H1 (cell line): ENCODE measurements at regions not wholly inside any gene's neighbourhood (a gene's known extent, or its start where the extent isn't known, plus 50 kb on each side); places are given as distances from the start of the nearest gene placed in this dataset.

Experiments used
- CTCF ChIA-PET: fragments of 300-600 bp; sonication (Branson Sonifier 250); formaldehyde crosslinking; loops from one replicate; lab custom pipeline; 2021; ENCODE audit not compliant: partially characterized antibody; lab: Charles Lee
- POLR2A ChIA-PET: fragments of 300-600 bp; sonication (Branson Sonifier 250); formaldehyde crosslinking; loops from one replicate; lab custom pipeline; 2021; ENCODE audit warnings: inconsistent platforms; ENCODE audit not compliant: partially characterized antibody; lab: Charles Lee
- DNase-seq, 2 experiments: peaks; one replicate each; pipeline versions ENCODE4 v3.0.0 to v3.0.0-alpha.2; 2010 to 2022; ENCODE audit warnings: low spot score in 2 of 2, low read depth in 1 of 2, mixed read lengths in 1 of 2
- FAIRE-seq: peaks from 2 replicates; lab custom pipeline; 2011; peaks lifted over from hg19 to GRCh38; lab: Jason Lieb, UNC
- H2AFZ ChIP-seq: 2 replicates; pipeline ENCODE4 v1.8.1; 2012; ENCODE audit warnings: low read length, inconsistent platforms
- H2AK5ac ChIP-seq: 2 replicates; pipeline ENCODE4 v1.6.1; 2013; ENCODE audit warnings: low read depth, low read length
- H2BK120ac ChIP-seq: replicated peaks from 2 replicates; pipeline ENCODE3; 2013; ENCODE audit warnings: low read depth, low read length, inconsistent platforms
- H2BK12ac ChIP-seq: 2 replicates; pipeline ENCODE4 v1.6.1; 2013; ENCODE audit warnings: low read depth, low read length
- H2BK15ac ChIP-seq: 2 replicates; pipeline ENCODE4 v1.6.1; 2013; ENCODE audit warnings: low read length
- H2BK20ac ChIP-seq: 2 replicates; pipeline ENCODE4 v1.6.1; 2013; ENCODE audit warnings: low read length
- H2BK5ac ChIP-seq: 2 replicates; pipeline ENCODE4 v1.6.1; 2013; ENCODE audit warnings: low read depth, low read length
- H3K14ac ChIP-seq: 2 replicates; pipeline ENCODE4 v1.6.1; 2013; ENCODE audit warnings: inconsistent platforms; ENCODE audit not compliant: insufficient read length
- H3K18ac ChIP-seq: 2 replicates; pipeline ENCODE4 v1.6.1; 2013; ENCODE audit warnings: low read length; ENCODE audit errors: extremely low read depth
- H3K23ac ChIP-seq: 2 replicates; pipeline ENCODE4 v1.6.1; 2013; ENCODE audit warnings: inconsistent platforms; ENCODE audit not compliant: insufficient read length
- H3K23me2 ChIP-seq: 2 replicates; pipeline ENCODE4 v1.6.1; 2013; ENCODE audit warnings: low read depth, low read length
- H3K27ac ChIP-seq: 2 replicates; pipeline ENCODE4 v1.6.1; 2011; ENCODE audit warnings: low read depth, low read length, inconsistent platforms
- H3K27me3 ChIP-seq, 4 experiments: replicated peaks in 1 of 4; 1 replicate in 1 of 4; 2 replicates in 3 of 4; pipeline versions ENCODE4 v1.6.1 to v1.8.1; 2011 to 2013; ENCODE audit warnings: low read length in 3 of 4, mild to moderate bottlenecking in 3 of 4, inconsistent platforms in 2 of 4, mixed read lengths in 2 of 4, moderate library complexity in 1 of 4; ENCODE audit not compliant: control insufficient read depth in 3 of 4, insufficient read depth in 3 of 4; ENCODE audit errors: extremely low read depth in 1 of 4
- H3K36me3 ChIP-seq, 4 experiments: 2 replicates each; pipeline versions ENCODE4 v1.6.1 to v1.8.1; 2011 to 2013; ENCODE audit warnings: mild to moderate bottlenecking in 4 of 4, low read length in 3 of 4, moderate library complexity in 2 of 4, control low read depth in 1 of 4, inconsistent platforms in 1 of 4; ENCODE audit not compliant: insufficient read depth in 4 of 4, control insufficient read depth in 2 of 4
- H3K4ac ChIP-seq: replicated peaks from 2 replicates; pipeline ENCODE3; 2013; ENCODE audit warnings: low read length, low read depth, mixed read lengths, inconsistent platforms; ENCODE audit not compliant: insufficient read length
- H3K4me1 ChIP-seq, 4 experiments: replicated peaks in 1 of 4; 1 replicate in 1 of 4; 2 replicates in 3 of 4; pipeline versions ENCODE4 v1.6.1 to v1.8.1; 2011 to 2013; ENCODE audit warnings: low read length in 3 of 4, inconsistent platforms in 2 of 4, mixed read lengths in 1 of 4; ENCODE audit not compliant: insufficient read depth in 4 of 4, control insufficient read depth in 3 of 4
- H3K4me2 ChIP-seq, 2 experiments: 2 replicates each; pipeline versions ENCODE4 v1.6.1 to v1.8.1; 2011 to 2013; ENCODE audit warnings: low read depth in 2 of 2, low read length in 2 of 2, control low read depth in 1 of 2, inconsistent platforms in 1 of 2, mild to moderate bottlenecking in 1 of 2; ENCODE audit not compliant: insufficient read depth in 1 of 2
- H3K4me3 ChIP-seq, 4 experiments: fragments of 200-600, 300-600 bp in 1 of 4; sonication (generic), shearing (Covaris generic), sonication (Bioruptor Twin) in 1 of 4; 2 replicates each; pipeline versions ENCODE4 v1.5.1 to v1.8.1; 2011 to 2016; ENCODE audit warnings: low read length in 4 of 4, low read depth in 3 of 4, control low read depth in 2 of 4, inconsistent platforms in 2 of 4, mild to moderate bottlenecking in 2 of 4, mixed read lengths in 1 of 4, moderate library complexity in 1 of 4; ENCODE audit not compliant: insufficient read depth in 2 of 4; ENCODE audit errors: extremely low read depth in 1 of 4
- H3K56ac ChIP-seq: replicated peaks from 2 replicates; pipeline ENCODE3; 2013; ENCODE audit warnings: low read depth, mild to moderate bottlenecking, mixed read lengths, low read length, inconsistent platforms; ENCODE audit not compliant: insufficient read length
- H3K79me1 ChIP-seq: 2 replicates; pipeline ENCODE4 v1.6.1; 2013; ENCODE audit warnings: low read depth, low read length, control low read depth
- H3K79me2 ChIP-seq, 2 experiments: 2 replicates each; pipeline versions ENCODE4 v1.6.1 to v1.8.1; 2012 to 2013; ENCODE audit warnings: low read length in 2 of 2, mild to moderate bottlenecking in 2 of 2, inconsistent platforms in 1 of 2; ENCODE audit not compliant: insufficient read depth in 2 of 2, control insufficient read depth in 1 of 2
- H3K9ac ChIP-seq, 4 experiments: replicated peaks in 1 of 4; 1 replicate in 1 of 4; 2 replicates in 3 of 4; pipeline versions ENCODE4 v1.6.1 to v1.8.1; 2011 to 2013; ENCODE audit warnings: low read depth in 3 of 4, low read length in 3 of 4, control low read depth in 2 of 4, mild to moderate bottlenecking in 2 of 4, moderate library complexity in 2 of 4, inconsistent platforms in 1 of 4; ENCODE audit errors: extremely low read depth in 1 of 4
- H3K9me3 ChIP-seq, 2 experiments: 2 replicates each; pipeline versions ENCODE4 v1.6.1 to v1.8.1; 2012 to 2013; ENCODE audit warnings: mild to moderate bottlenecking in 2 of 2, moderate library complexity in 2 of 2, control low read depth in 1 of 2, inconsistent platforms in 1 of 2, low read depth in 1 of 2, low read length in 1 of 2, mixed read lengths in 1 of 2; ENCODE audit not compliant: insufficient read depth in 2 of 2
- H4K20me1 ChIP-seq, 2 experiments: replicated peaks in 1 of 2; 2 replicates each; pipeline versions ENCODE3 to v1.8.1; 2011 to 2013; ENCODE audit warnings: inconsistent platforms in 2 of 2, low read length in 2 of 2, mild to moderate bottlenecking in 1 of 2; ENCODE audit not compliant: insufficient read depth in 2 of 2, control insufficient read depth in 1 of 2
- H4K5ac ChIP-seq: 2 replicates; pipeline ENCODE4 v1.6.1; 2013; ENCODE audit warnings: low read length, low read depth, mixed read lengths, inconsistent platforms; ENCODE audit not compliant: insufficient read length
- H4K8ac ChIP-seq: 2 replicates; pipeline ENCODE4 v1.8.0; 2013; ENCODE audit warnings: mild to moderate bottlenecking, moderate library complexity, low read length, inconsistent platforms; ENCODE audit not compliant: insufficient read depth; ENCODE audit errors: extremely low read depth
- H4K91ac ChIP-seq: replicated peaks from 2 replicates; pipeline ENCODE3; 2013; ENCODE audit warnings: low read length, mixed read lengths, inconsistent platforms; ENCODE audit not compliant: insufficient read length
- TBP ChIP-seq: IDR thresholded peaks from 2 replicates; pipeline ENCODE4 v1.6.1; 2011; ENCODE audit warnings: low read depth, low read length, improper control_type of control experiment
- WGBS, 2 experiments: shearing (Covaris generic) in 1 of 2; methylation state at CpG; one replicate each; pipeline versions ENCODE4 v1.1.6 to v1.1.7; 2013 to 2015; ENCODE audit warnings: low lambda C conversion rate in 2 of 2, mixed read lengths in 2 of 2, inconsistent platforms in 1 of 2, low coverage in 1 of 2, missing lambda C conversion rate in 1 of 2; ENCODE audit not compliant: insufficient replicate concordance in 2 of 2, insufficient coverage in 1 of 2, insufficient read length in 1 of 2; ENCODE audit errors: extremely low coverage in 1 of 2, missing lambda C conversion rate in 1 of 2; 5-methylcytosine and 5-hydroxymethylcytosine counted together

DNA sequence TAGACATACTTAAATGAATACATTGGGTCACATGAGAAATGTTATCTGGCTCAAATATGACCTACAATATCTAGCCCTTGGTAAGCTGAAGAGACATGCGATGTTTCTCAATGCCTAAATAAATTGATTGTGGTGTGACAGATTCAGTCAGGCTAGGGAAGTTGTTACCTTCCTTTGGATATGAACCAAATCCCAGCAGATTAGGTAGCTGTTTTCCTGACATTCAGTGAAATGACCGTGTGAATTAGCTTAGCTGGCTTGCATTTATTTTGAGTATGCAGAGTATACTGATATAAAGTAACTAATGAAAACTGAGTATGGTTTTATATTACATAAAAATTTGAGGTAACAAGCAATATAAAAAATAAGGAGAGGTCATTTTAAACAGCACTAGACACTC, 288.2 kb downstream of the GJA1 start:
- H3K14ac ChIP-seq: no peak overlapping the region
- no peak overlapping the region for H2AFZ ChIP-seq
- no peak for TF ChIP-seq TBP
- no peak for FAIRE-seq
- no peak overlapping the region for H2BK120ac ChIP-seq
- no peak overlapping the region for H3K23ac ChIP-seq
- no peak overlapping the region for H3K4me2 ChIP-seq
- H3K79me2 ChIP-seq: no peaks in the 10 kb centered on the region
- H3K79me1 ChIP-seq: no peaks in the 10 kb centered on the region
- no peak overlapping the region for H4K8ac ChIP-seq
- H2BK15ac ChIP-seq: no peak overlapping the region
- H3K9me3 ChIP-seq: peaks cover 8 to 9% of the 10 kb centered on the region in 2 experiments; a peak in 2 of 4 replicates
- no peaks in the 10 kb centered on the region for H4K20me1 ChIP-seq
- H3K27me3 ChIP-seq: no peaks in the 10 kb centered on the region
- no peak overlapping the region for H3K18ac ChIP-seq
- no peak overlapping the region for H3K56ac ChIP-seq
- no peak overlapping the region for H2BK5ac ChIP-seq
- H2BK20ac ChIP-seq: no peak overlapping the region
- H3K4ac ChIP-seq: peak overlapping the region; percentile 78
- no peak overlapping the region for H3K27ac ChIP-seq
- no peak overlapping the region for H4K91ac ChIP-seq
- CTCF ChIA-PET: no interaction called here
- no peak for DNase-seq
- no peaks in the 10 kb centered on the region for H3K4me1 ChIP-seq
- POLR2A ChIA-PET: no interaction called here
- H2BK12ac ChIP-seq: no peak overlapping the region
- no peaks in the 10 kb centered on the region for H3K23me2 ChIP-seq
- no peak overlapping the region for H2AK5ac ChIP-seq
- no peak overlapping the region for H3K9ac ChIP-seq
- no peak overlapping the region for H4K5ac ChIP-seq
- H3K4me3 ChIP-seq: no peak overlapping the region
- WGBS, 2 experiments: 85% methylated on average over 2 of the region's 2 CpGs; no CpG with 5 or more reads in 1 of the 2 experiments
- H3K36me3 ChIP-seq: no peaks in the 10 kb centered on the region; a peak in 2 of 8 replicates
